Parathyroid adenoma (tissue), 2 donors: ENCODE measurements at regions not wholly inside any gene's neighbourhood (a gene's known extent, or its start where the extent isn't known, plus 50 kb on each side); places are given as distances from the start of the nearest gene placed in this dataset.

Experiments used
- H2AFZ ChIP-seq: fragments of 300-600 bp; sonication (generic); one replicate; pipeline ENCODE4 v1.7.0; 2017; ENCODE audit warnings: antibody characterized with exemption, mild to moderate bottlenecking
- H3K27ac ChIP-seq: fragments of 300-600 bp; sonication (generic); one replicate; pipeline ENCODE4 v1.7.0; 2017
- H3K27me3 ChIP-seq: fragments of 300-600 bp; sonication (generic); one replicate; pipeline ENCODE4 v1.7.0; 2017; ENCODE audit warnings: low read length; ENCODE audit not compliant: control insufficient read depth, insufficient read depth
- H3K36me3 ChIP-seq: fragments of 300-600 bp; sonication (generic); one replicate; pipeline ENCODE4 v1.7.0; 2017; ENCODE audit warnings: low read length; ENCODE audit not compliant: control insufficient read depth, insufficient read depth
- H3K4me1 ChIP-seq: fragments of 300-600 bp; sonication (generic); one replicate; pipeline ENCODE4 v1.7.0; 2017; ENCODE audit warnings: control low read depth
- H3K4me2 ChIP-seq: fragments of 300-600 bp; sonication (generic); one replicate; pipeline ENCODE4 v1.7.0; 2017; ENCODE audit warnings: low read length
- H3K4me3 ChIP-seq: fragments of 300-600 bp; sonication (generic); one replicate; pipeline ENCODE4 v1.7.0; 2017; ENCODE audit warnings: low read depth, low read length
- H3K79me2 ChIP-seq: fragments of 300-600 bp; sonication (generic); one replicate; pipeline ENCODE4 v1.7.0; 2017; ENCODE audit warnings: control low read depth
- H3K9ac ChIP-seq: fragments of 300-600 bp; sonication (generic); one replicate; pipeline ENCODE4 v1.7.0; 2017; ENCODE audit warnings: mild to moderate bottlenecking
- H3K9me3 ChIP-seq: fragments of 300-600 bp; sonication (generic); one replicate; pipeline ENCODE4 v1.7.0; 2017; ENCODE audit warnings: low read length; ENCODE audit not compliant: control insufficient read depth
- CTCF ChIP-seq: fragments of 300-600 bp; sonication (generic); IDR thresholded peaks from one replicate; pipeline ENCODE4 v1.7.0; 2017; ENCODE audit warnings: antibody characterized with exemption, mild to moderate bottlenecking
- donor health status: primary hyperparathyroidism.

GRCh38 chr1:117783606-117784396 lies 145.6 kb downstream of the GDAP2 start:
- Histone ChIP-seq H3K27me3 (no peaks in the 10 kb centered on the region), H3K4me3 (no peak overlapping the region), H3K36me3 (no peaks in the 10 kb centered on the region), H3K4me2 (no peak overlapping the region), H3K27ac (no peak overlapping the region), H3K4me1 (no peaks in the 10 kb centered on the region), H2AFZ (no peak overlapping the region), H3K9me3 (no peaks in the 10 kb centered on the region), H3K9ac (no peak overlapping the region), H3K79me2 (no peaks in the 10 kb centered on the region)
- no peak for TF ChIP-seq CTCF

DNA sequence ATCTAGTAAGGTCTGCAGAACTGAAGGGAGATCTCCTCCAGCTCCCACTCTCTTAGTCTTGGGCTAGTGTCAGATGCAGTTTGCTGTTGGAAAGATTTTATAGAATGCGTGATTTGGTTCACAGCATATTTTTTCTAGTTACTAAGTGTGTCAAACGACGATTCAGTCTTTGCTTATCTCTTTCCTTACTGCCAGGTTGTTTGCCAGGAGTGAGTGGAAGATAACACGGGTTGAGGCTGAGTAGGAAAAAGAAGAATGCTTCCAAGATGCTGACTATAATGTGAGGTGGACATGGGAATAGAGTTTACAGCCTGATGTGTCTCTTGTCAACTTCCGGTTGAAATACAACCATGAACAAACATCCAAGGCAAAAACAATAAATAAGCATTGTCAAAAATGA lies 141.4 kb downstream of the GDAP2 start:
- H3K4me2 ChIP-seq: no peak overlapping the region
- no peaks in the 10 kb centered on the region for H3K4me1 ChIP-seq
- H3K36me3 ChIP-seq: no peaks in the 10 kb centered on the region
- no peaks in the 10 kb centered on the region for H3K9me3 ChIP-seq
- no peaks in the 10 kb centered on the region for H3K27me3 ChIP-seq
- H2AFZ ChIP-seq: no peak overlapping the region
- no peak overlapping the region for H3K4me3 ChIP-seq
- no peak overlapping the region for H3K9ac ChIP-seq
- H3K27ac ChIP-seq: no peak overlapping the region
- H3K79me2 ChIP-seq: no peaks in the 10 kb centered on the region
- no peak for TF ChIP-seq CTCF

DNA sequence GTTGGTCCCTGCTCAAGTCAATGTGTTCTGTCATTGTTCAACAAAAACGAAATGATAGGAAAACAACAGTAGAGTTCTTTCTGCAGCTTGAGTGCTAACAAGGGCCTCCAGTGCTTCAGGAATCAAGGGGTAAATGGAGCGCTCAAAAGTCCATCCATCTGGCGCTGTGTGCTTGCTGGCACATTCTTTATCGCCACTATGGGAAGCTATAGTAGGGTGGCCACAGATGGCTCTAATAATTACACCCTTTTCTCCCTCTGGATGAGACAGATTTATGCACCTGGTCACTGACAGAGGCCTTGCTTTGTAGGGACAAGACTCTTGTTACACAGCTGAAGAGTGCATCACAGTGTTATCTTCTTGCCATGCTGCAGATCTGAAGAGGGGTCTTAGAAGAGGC lies 136.0 kb downstream of the GDAP2 start:
- Histone ChIP-seq H3K27ac (no peak overlapping the region), H3K27me3 (no peaks in the 10 kb centered on the region), H3K9ac (no peak overlapping the region), H3K79me2 (no peaks in the 10 kb centered on the region), H3K4me1 (no peaks in the 10 kb centered on the region), H2AFZ (no peak overlapping the region), H3K4me3 (no peak overlapping the region), H3K36me3 (no peaks in the 10 kb centered on the region), H3K4me2 (no peak overlapping the region), H3K9me3 (no peaks in the 10 kb centered on the region)
- TF ChIP-seq CTCF: no peak

- H3K36me3 ChIP-seq: no peaks in the 10 kb centered on the region
Measured at GRCh38 chr1:117794073-117794472, 135.3 kb downstream of the GDAP2 start.

More at GRCh38 chr1:117794073-117794472, 135.3 kb downstream of the GDAP2 start:
- no peak for TF ChIP-seq CTCF
- H3K9me3 ChIP-seq: no peaks in the 10 kb centered on the region
- no peak overlapping the region for H3K4me3 ChIP-seq
- no peaks in the 10 kb centered on the region for H3K27me3 ChIP-seq
- H3K27ac ChIP-seq: no peak overlapping the region
- no peak overlapping the region for H3K4me2 ChIP-seq
- no peak overlapping the region for H3K9ac ChIP-seq
- no peaks in the 10 kb centered on the region for H3K4me1 ChIP-seq
- no peaks in the 10 kb centered on the region for H3K79me2 ChIP-seq
- H2AFZ ChIP-seq: no peak overlapping the region
